ENCODE measurements at regions not wholly inside any gene's neighbourhood (a gene's known extent, or its start where the extent isn't known, plus 50 kb on each side); places are given as distances from the start of the nearest gene placed in this dataset.
A peak's percentile ranks its signal among the peaks of the same experiment; 100 is the strongest.

DNA sequence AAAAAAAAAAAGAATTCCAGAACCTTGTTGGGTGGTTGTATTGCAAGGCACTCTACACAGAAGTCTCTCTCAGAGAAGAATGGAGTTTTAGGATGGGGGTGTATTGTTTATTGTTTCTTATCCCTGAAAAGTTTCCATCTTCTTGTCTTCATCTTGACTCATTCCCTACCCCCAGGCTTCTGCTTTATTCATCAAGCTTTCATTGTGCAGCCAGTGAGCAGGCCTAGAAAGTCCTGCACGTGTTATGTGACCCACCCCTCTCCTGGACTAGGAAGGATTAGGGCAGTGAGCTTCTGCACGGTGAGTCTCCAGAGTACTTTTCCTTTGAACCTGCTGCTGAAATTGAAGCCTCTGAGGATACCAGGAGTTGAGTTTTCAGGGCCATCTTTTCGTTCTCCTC lies 150.9 kb upstream of the IL12A start:
- no peak for DNase-seq (ENCODE audit: low read depth)
- TF ChIP-seq, protein P1, sequence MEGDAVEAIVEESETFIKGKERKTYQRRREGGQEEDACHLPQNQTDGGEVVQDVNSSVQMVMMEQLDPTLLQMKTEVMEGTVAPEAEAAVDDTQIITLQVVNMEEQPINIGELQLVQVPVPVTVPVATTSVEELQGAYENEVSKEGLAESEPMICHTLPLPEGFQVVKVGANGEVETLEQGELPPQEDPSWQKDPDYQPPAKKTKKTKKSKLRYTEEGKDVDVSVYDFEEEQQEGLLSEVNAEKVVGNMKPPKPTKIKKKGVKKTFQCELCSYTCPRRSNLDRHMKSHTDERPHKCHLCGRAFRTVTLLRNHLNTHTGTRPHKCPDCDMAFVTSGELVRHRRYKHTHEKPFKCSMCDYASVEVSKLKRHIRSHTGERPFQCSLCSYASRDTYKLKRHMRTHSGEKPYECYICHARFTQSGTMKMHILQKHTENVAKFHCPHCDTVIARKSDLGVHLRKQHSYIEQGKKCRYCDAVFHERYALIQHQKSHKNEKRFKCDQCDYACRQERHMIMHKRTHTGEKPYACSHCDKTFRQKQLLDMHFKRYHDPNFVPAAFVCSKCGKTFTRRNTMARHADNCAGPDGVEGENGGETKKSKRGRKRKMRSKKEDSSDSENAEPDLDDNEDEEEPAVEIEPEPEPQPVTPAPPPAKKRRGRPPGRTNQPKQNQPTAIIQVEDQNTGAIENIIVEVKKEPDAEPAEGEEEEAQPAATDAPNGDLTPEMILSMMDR (IDR thresholded peaks at IDR 0.05; ENCODE audit: insufficient read depth, low read length, severe bottlenecking), result no peak
- FAIRE-seq, result no peak

DNA sequence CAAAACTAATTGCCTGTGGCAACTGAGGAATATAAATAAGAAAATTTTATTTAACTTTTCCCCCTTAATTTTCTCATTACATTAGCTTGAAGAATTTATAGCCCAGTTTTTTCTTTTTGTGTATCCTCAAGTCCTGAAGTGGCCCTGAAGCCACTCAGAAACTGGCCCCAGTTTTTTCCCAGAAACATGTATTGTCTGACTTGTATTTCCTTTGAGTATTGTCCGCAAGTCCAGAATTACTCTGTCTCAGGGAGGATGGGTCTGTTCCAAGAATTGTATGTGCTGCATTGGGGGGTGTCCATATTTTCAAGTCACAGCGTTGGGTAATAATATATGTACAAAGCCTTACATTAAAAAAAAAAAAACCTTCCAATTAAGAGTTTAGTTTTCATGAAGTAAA lies 149.7 kb upstream of the IL12A start:
- no peaks in the 10 kb centered on the region for H3K36me3 ChIP-seq (ENCODE audit: control insufficient read depth, insufficient read depth, low read length)
- no peak for FAIRE-seq
- H3K4me3 ChIP-seq (ENCODE audit: low read depth, low read length), result no peak overlapping the region
- DNase-seq (ENCODE audit: low read depth), result no peak
- H3K27me3 ChIP-seq (ENCODE audit: control insufficient read depth, insufficient read depth, low read length), result no peaks in the 10 kb centered on the region
- TF ChIP-seq, protein P1 (IDR thresholded peaks at IDR 0.05; ENCODE audit: insufficient read depth, low read length, severe bottlenecking), result no peak

More for the DNA sequence above, 150.9 kb upstream of the IL12A start:
- Histone ChIP-seq H3K36me3 (ENCODE audit: control insufficient read depth, insufficient read depth, low read length) (no peaks in the 10 kb centered on the region), H3K27me3 (ENCODE audit: control insufficient read depth, insufficient read depth, low read length) (no peaks in the 10 kb centered on the region), H3K4me3 (ENCODE audit: low read depth, low read length) (no peak overlapping the region)

DNA sequence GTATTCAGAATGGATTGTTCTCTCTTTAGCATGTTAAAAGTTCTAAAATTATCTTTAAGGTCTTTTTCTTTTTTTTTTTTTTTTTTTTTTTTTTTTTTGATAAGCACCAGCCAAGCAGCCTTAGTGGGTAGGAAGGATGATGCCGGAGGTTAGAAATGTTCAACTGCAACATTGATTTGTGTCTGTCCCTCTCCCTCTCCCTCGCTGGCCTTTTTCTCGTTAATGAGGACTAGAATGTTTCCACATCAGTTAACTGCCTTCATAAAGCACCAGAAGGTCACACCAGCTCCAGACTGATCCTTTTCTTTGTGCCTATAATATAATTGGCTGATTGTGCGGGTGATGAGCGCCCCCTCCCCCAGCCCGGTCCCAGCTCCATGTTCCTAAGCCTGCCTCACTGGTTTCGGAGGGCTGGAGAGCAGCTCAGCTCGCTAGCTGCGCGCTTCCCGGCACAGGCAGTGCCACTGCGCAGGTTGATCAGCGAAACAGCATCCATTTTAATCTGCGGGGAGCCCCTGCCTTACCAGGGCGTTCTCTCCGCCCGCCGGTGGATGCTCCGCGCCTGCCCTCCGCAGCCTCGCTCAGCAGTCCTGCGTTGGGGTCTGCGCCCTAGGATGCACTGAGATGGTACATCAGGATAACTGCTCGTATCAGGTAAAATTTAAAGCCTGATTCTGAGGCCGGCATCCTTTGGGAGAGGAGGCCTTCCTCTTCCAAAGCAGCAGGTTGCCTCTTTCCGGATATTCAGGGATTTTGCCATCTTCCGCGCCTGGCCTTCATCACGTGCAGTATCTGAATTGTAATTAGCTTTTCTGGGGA lies 148.9 kb upstream of the IL12A start, which contains the start of gene SCHIP1:
TSS of gene SCHIP1 (plus strand) at position 301 of the 819 bp plus-strand sequence.
- no peak for FAIRE-seq
- no peak within 1 kb of the TSS for H3K4me3 ChIP-seq (ENCODE audit: low read depth, low read length)

DNA sequence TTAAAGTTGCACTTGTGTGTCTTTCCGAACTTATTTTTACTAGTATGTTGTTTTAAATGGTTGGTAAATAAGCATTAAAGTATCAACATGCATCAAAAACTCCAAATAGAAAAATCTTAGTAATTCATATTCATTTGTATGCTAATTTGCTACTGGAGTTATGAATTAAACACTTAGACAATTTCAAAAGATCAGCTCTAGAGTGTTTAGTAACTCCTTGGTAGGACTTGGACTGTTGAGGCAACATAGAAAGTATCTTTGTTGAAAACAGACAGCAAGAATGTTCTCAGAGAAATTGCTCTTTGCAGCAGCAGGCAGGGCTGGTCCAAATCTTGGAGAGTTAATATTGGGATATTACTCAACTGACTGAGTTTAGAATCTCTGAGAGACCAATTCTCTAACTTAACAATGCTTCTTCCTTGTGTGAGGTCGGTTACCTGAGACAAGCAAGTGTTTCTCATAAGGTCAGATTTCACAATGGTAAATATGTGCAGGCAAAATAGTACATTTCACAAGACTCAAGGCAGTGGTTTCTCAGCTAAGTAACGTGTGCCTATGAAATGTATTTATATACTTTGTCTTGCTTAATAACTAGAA lies 147.8 kb upstream of the IL12A start:
- TF ChIP-seq, protein P1 (IDR thresholded peaks at IDR 0.05; ENCODE audit: insufficient read depth, low read length, severe bottlenecking), result no peak
- Histone ChIP-seq H3K4me3 (ENCODE audit: low read depth, low read length) (no peak overlapping the region), H3K36me3 (ENCODE audit: control insufficient read depth, insufficient read depth, low read length) (no peaks in the 10 kb centered on the region), H3K27me3 (ENCODE audit: control insufficient read depth, insufficient read depth, low read length) (no peaks in the 10 kb centered on the region)
- FAIRE-seq, result no peak
- peak; percentile 89 for DNase-seq (ENCODE audit: low read depth)

More for the DNA sequence above, 148.9 kb upstream of the IL12A start, which contains the start of gene SCHIP1:
- H3K27me3 ChIP-seq (ENCODE audit: control insufficient read depth, insufficient read depth, low read length), result no peaks in the 10 kb centered on the region
- no peak for DNase-seq (ENCODE audit: low read depth)
- TF ChIP-seq, protein P1 (IDR thresholded peaks at IDR 0.05; ENCODE audit: insufficient read depth, low read length, severe bottlenecking), result no peak
- H3K36me3 ChIP-seq (ENCODE audit: control insufficient read depth, insufficient read depth, low read length), result no peaks in the 10 kb centered on the region

DNA sequence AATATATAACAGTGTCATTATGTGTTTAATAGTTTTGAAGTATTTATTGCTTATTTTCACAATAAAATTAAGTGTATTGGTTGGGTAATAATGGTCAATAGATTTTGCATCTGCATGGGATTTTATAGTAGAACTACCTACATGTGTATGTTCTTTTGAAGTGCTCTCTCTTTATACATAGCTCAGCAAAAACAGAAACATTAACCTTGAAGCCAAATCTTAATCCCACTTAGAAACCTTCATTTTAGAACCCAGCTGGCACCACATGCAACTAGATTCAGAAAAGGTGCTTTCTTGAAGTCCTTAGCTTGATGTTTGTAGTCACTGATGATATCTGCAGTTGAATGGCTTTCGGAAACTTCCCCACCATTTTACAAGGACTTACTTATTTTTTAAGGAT lies 146.9 kb upstream of the IL12A start:
- H3K4me3 ChIP-seq (ENCODE audit: low read depth, low read length), result no peak overlapping the region
- no peaks in the 10 kb centered on the region for H3K36me3 ChIP-seq (ENCODE audit: control insufficient read depth, insufficient read depth, low read length)
- DNase-seq (ENCODE audit: low read depth), result no peak
- TF ChIP-seq, protein P1 (IDR thresholded peaks at IDR 0.05; ENCODE audit: insufficient read depth, low read length, severe bottlenecking), result no peak
- no peak for FAIRE-seq
- no peaks in the 10 kb centered on the region for H3K27me3 ChIP-seq (ENCODE audit: control insufficient read depth, insufficient read depth, low read length)

All from bronchial epithelial cell (primary cell).